ENCODE measurements at regions not wholly inside any gene's neighbourhood (a gene's known extent, or its start where the extent isn't known, plus 50 kb on each side); places are given as distances from the start of the nearest gene placed in this dataset.

- no peak overlapping the region for H3K4me3 ChIP-seq (ENCODE audit: low read depth, low read length)
- TF ChIP-seq POLR2A (IDR thresholded peaks at IDR 0.05; ENCODE audit: extremely low read depth, insufficient read length) (no peak), MAX (IDR thresholded peaks at IDR 0.05; ENCODE audit: low read depth, low read length) (no peak), CTCF (IDR thresholded peaks at IDR 0.05; ENCODE audit: low read depth, low read length) (no peak), MYC (IDR thresholded peaks at IDR 0.05; ENCODE audit: low read depth, low read length) (no peak)
- no peak for DNase-seq (ENCODE audit: low read depth)
These were observed 202.4 kb downstream of the LMBRD1 start for GRCh38 chr6:69594405-69594804.

GRCh38 chr6:69593706-69594105, 203.1 kb downstream of the LMBRD1 start:
- no peak for DNase-seq (ENCODE audit: low read depth)
- H3K4me3 ChIP-seq (ENCODE audit: low read depth, low read length), result no peak overlapping the region
- TF ChIP-seq POLR2A (IDR thresholded peaks at IDR 0.05; ENCODE audit: extremely low read depth, insufficient read length), result no peak
- no peak for TF ChIP-seq CTCF (IDR thresholded peaks at IDR 0.05; ENCODE audit: low read depth, low read length)

GRCh38 chr6:69589626-69590025, 207.2 kb downstream of the LMBRD1 start:
- TF ChIP-seq CTCF (IDR thresholded peaks at IDR 0.05; ENCODE audit: low read depth, low read length), result no peak
- TF ChIP-seq MAX (IDR thresholded peaks at IDR 0.05; ENCODE audit: low read depth, low read length), result no peak
- no peak for TF ChIP-seq POLR2A (IDR thresholded peaks at IDR 0.05; ENCODE audit: extremely low read depth, insufficient read length)
- TF ChIP-seq MYC (IDR thresholded peaks at IDR 0.05; ENCODE audit: low read depth, low read length), result no peak
- DNase-seq (ENCODE audit: low read depth), result no peak
- H3K4me3 ChIP-seq (ENCODE audit: low read depth, low read length), result no peak overlapping the region

- H3K4me3 ChIP-seq (ENCODE audit: low read depth, low read length), result no peak overlapping the region
- TF ChIP-seq CTCF (IDR thresholded peaks at IDR 0.05; ENCODE audit: low read depth, low read length) (no peak), POLR2A (IDR thresholded peaks at IDR 0.05; ENCODE audit: extremely low read depth, insufficient read length) (no peak), MAX (IDR thresholded peaks at IDR 0.05; ENCODE audit: low read depth, low read length) (no peak), MYC (IDR thresholded peaks at IDR 0.05; ENCODE audit: low read depth, low read length) (no peak)
- DNase-seq (ENCODE audit: low read depth), result peak; percentile 34
These were observed 211.7 kb downstream of the LMBRD1 start for GRCh38 chr6:69584913-69585729.

GRCh38 chr6:69584536-69584912, 212.3 kb downstream of the LMBRD1 start:
- no peak overlapping the region for H3K4me3 ChIP-seq (ENCODE audit: low read depth, low read length)

More at GRCh38 chr6:69584536-69584912, 212.3 kb downstream of the LMBRD1 start:
- TF ChIP-seq POLR2A (IDR thresholded peaks at IDR 0.05; ENCODE audit: extremely low read depth, insufficient read length), result no peak
- no peak for TF ChIP-seq MAX (IDR thresholded peaks at IDR 0.05; ENCODE audit: low read depth, low read length)
- TF ChIP-seq MYC (IDR thresholded peaks at IDR 0.05; ENCODE audit: low read depth, low read length), result no peak
- TF ChIP-seq CTCF (IDR thresholded peaks at IDR 0.05; ENCODE audit: low read depth, low read length), result no peak
- no peak for DNase-seq (ENCODE audit: low read depth)

Measured in NB4 (cell line).